Fibroblast of lung (primary cell): ENCODE measurements at regions not wholly inside any gene's neighbourhood (a gene's known extent, or its start where the extent isn't known, plus 50 kb on each side); places are given as distances from the start of the nearest gene placed in this dataset.

ENCODE experiments used
- DNase-seq, 2 donors: peaks; one replicate each; pipeline versions ENCODE4 v3.0.0 to v3.0.0-alpha.2; 2010; ENCODE audit warnings: low read depth in 2 of 2
- H2AFZ ChIP-seq: 2 replicates; pipeline ENCODE4 v1.5.1; 2012; ENCODE audit warnings: low read length, control low read depth, inconsistent platforms
- H3K27ac ChIP-seq: 2 replicates; pipeline ENCODE4 v1.5.1; 2011; ENCODE audit warnings: low read length, control low read depth; ENCODE audit not compliant: insufficient read depth
- H3K27me3 ChIP-seq: 2 replicates; pipeline ENCODE4 v1.5.1; 2011; ENCODE audit warnings: mild to moderate bottlenecking, low read length; ENCODE audit not compliant: control insufficient read depth, insufficient read depth
- H3K36me3 ChIP-seq: 2 replicates; pipeline ENCODE4 v1.5.1; 2011; ENCODE audit warnings: low read length; ENCODE audit not compliant: control insufficient read depth, insufficient read depth
- H3K4me1 ChIP-seq: 2 replicates; pipeline ENCODE4 v1.5.1; 2011; ENCODE audit warnings: low read length; ENCODE audit not compliant: control insufficient read depth, insufficient read depth; ENCODE audit errors: extremely low read depth
- H3K4me2 ChIP-seq: 2 replicates; pipeline ENCODE4 v1.5.1; 2011; ENCODE audit warnings: low read length, control low read depth; ENCODE audit not compliant: insufficient read depth; ENCODE audit errors: extremely low read depth
- H3K4me3 ChIP-seq, 4 experiments: fragments of 200-600 bp in 1 of 4; sonication (generic) in 1 of 4; replicated peaks in 1 of 4; 2 replicates each; pipeline ENCODE4 v1.5.1; 2011 to 2016; ENCODE audit warnings: low read length in 4 of 4, low read depth in 3 of 4, mild to moderate bottlenecking in 3 of 4, control low read depth in 2 of 4, inconsistent platforms in 1 of 4, mixed read lengths in 1 of 4; ENCODE audit not compliant: insufficient read depth in 1 of 4; ENCODE audit errors: control extremely low read depth in 1 of 4
- H3K79me2 ChIP-seq: 2 replicates; pipeline ENCODE4 v1.5.1; 2012; ENCODE audit warnings: mild to moderate bottlenecking, low read length, inconsistent platforms; ENCODE audit not compliant: control insufficient read depth, insufficient read depth
- H3K9ac ChIP-seq: 2 replicates; pipeline ENCODE4 v1.5.1; 2011; ENCODE audit warnings: mild to moderate bottlenecking, low read length, control low read depth; ENCODE audit not compliant: insufficient read depth
- H3K9me3 ChIP-seq: 2 replicates; pipeline ENCODE4 v1.5.1; 2012; ENCODE audit warnings: low read depth, low read length; ENCODE audit not compliant: control insufficient read depth, insufficient read depth
- H4K20me1 ChIP-seq: 2 replicates; pipeline ENCODE4 v1.5.1; 2011; ENCODE audit warnings: low read length; ENCODE audit not compliant: control insufficient read depth, insufficient read depth; ENCODE audit errors: extremely low read depth
- CTCF ChIP-seq, 2 donors: IDR thresholded peaks in 1 of 2; conservative IDR thresholded peaks in 1 of 2; 1 replicate in 1 of 2; 2 replicates in 1 of 2; pipeline ENCODE4 v1.5.1; 2011 to 2012; ENCODE audit warnings: low read length in 2 of 2, control low read depth in 1 of 2, inconsistent platforms in 1 of 2, low read depth in 1 of 2, mild to moderate bottlenecking in 1 of 2
- EZH2 ChIP-seq: IDR thresholded peaks from 2 replicates; pipeline ENCODE4 v1.5.1; 2012; ENCODE audit warnings: low read length, control low read depth, mild to moderate bottlenecking; ENCODE audit errors: missing control alignments

DNA sequence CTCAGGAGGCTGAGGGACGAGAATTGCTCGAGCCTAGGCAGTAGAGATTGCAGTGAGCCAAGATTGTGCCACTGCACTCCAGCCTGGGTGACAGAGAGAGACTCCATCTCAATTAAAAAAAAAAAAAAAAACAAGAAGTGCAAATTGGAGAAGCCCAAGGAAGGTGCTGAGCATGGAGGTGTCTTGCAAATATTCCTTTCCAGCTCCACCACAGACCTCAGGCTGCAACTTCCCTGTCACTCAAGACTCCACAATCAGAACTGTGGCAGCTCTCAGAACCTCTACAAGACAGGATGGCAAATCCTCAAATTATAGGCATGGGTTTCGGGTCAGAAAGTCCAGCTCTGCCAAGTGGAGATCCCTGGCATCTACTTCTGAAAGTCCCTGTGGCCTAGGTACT lies 104.4 kb upstream of the TIAM1 start:
- H3K4me1 ChIP-seq, result no peaks in the 10 kb centered on the region
- H3K27ac ChIP-seq, result no peak overlapping the region
- H3K4me3 ChIP-seq, result no peak overlapping the region
- no peak overlapping the region for H2AFZ ChIP-seq
- H3K4me2 ChIP-seq, result no peak overlapping the region
- TF ChIP-seq CTCF (conservative IDR thresholded peaks at IDR 0.05 in 1 of 2, IDR thresholded peaks at IDR 0.05 in 1 of 2; ENCODE audit: low read depth in 1 of 2, low read length in 2 of 2) (no peak), EZH2 (no peak)
- no peaks in the 10 kb centered on the region for H3K9me3 ChIP-seq
- DNase-seq, result no peak
- H3K9ac ChIP-seq, result no peak overlapping the region
- H3K27me3 ChIP-seq, result no peaks in the 10 kb centered on the region
- H3K36me3 ChIP-seq, result no peaks in the 10 kb centered on the region
- H4K20me1 ChIP-seq, result no peaks in the 10 kb centered on the region
- no peaks in the 10 kb centered on the region for H3K79me2 ChIP-seq

- no peaks in the 10 kb centered on the region for H3K36me3 ChIP-seq
- peak in 1 of 2 donors; percentile 71 for DNase-seq
- H3K4me3 ChIP-seq, result no peak overlapping the region
- no peak overlapping the region for H3K27ac ChIP-seq
- no peaks in the 10 kb centered on the region for H3K4me1 ChIP-seq
- H3K27me3 ChIP-seq, result no peaks in the 10 kb centered on the region
- H3K9me3 ChIP-seq, result no peaks in the 10 kb centered on the region
- H2AFZ ChIP-seq, result no peak overlapping the region
- no peak overlapping the region for H3K4me2 ChIP-seq
- no peaks in the 10 kb centered on the region for H4K20me1 ChIP-seq
- no peaks in the 10 kb centered on the region for H3K79me2 ChIP-seq
- H3K9ac ChIP-seq, result no peak overlapping the region
- TF ChIP-seq EZH2, result no peak
- TF ChIP-seq CTCF (conservative IDR thresholded peaks at IDR 0.05 in 1 of 2, IDR thresholded peaks at IDR 0.05 in 1 of 2; ENCODE audit: low read depth in 1 of 2, low read length in 2 of 2), result no peak
Observed at GRCh38 chr21:31447505-31447904, 103.4 kb upstream of the TIAM1 start.

- no peaks in the 10 kb centered on the region for H3K79me2 ChIP-seq
- H3K9me3 ChIP-seq, result no peaks in the 10 kb centered on the region
- no peaks in the 10 kb centered on the region for H4K20me1 ChIP-seq
- H2AFZ ChIP-seq, result no peak overlapping the region
- H3K27ac ChIP-seq, result no peak overlapping the region
- no peak overlapping the region for H3K4me2 ChIP-seq
- no peaks in the 10 kb centered on the region for H3K36me3 ChIP-seq
- TF ChIP-seq EZH2 (no peak), CTCF (conservative IDR thresholded peaks at IDR 0.05 in 1 of 2, IDR thresholded peaks at IDR 0.05 in 1 of 2; ENCODE audit: low read depth in 1 of 2, low read length in 2 of 2) (no peak)
- H3K4me1 ChIP-seq, result no peaks in the 10 kb centered on the region
- H3K9ac ChIP-seq, result no peak overlapping the region
- H3K27me3 ChIP-seq, result no peaks in the 10 kb centered on the region
- DNase-seq, result no peak
- no peak overlapping the region for H3K4me3 ChIP-seq
Observed at GRCh38 chr21:31446226-31446855, 102.3 kb upstream of the TIAM1 start.
